Activated CD4-positive, alpha-beta T cell treated with anti-CD3 and anti-CD28 coated beads, Interleukin-2, amount 10 ng/mL, durations not matched to agents 24 days and 14 days (primary cell): ENCODE measurements at regions not wholly inside any gene's neighbourhood (a gene's known extent, or its start where the extent isn't known, plus 50 kb on each side); places are given as distances from the start of the nearest gene placed in this dataset.
A peak's percentile ranks its signal among the peaks of the same experiment; 100 is the strongest.
"Not testable (repeated sequence)": the region's sequence is repeated elsewhere in the genome, so short reads cannot be mapped to it uniquely, and the experiment has no call there.

ENCODE experiments used
- DNase-seq: peaks from one replicate; pipeline ENCODE4 v3.0.0; 2022
- H3K27ac Mint-ChIP-seq: one replicate; pipeline ENCODE4 v1.8.0; 2022; ENCODE audit warnings: mild to moderate bottlenecking, mixed read lengths
- H3K27me3 Mint-ChIP-seq: one replicate; pipeline ENCODE4 v1.8.0; 2022; ENCODE audit warnings: mixed read lengths
- H3K36me3 Mint-ChIP-seq: one replicate; pipeline ENCODE4 v1.8.0; 2022; ENCODE audit warnings: low read depth, mild to moderate bottlenecking, mixed read lengths
- H3K4me1 Mint-ChIP-seq: one replicate; pipeline ENCODE4 v1.8.0; 2021; ENCODE audit warnings: mixed read lengths
- H3K4me3 Mint-ChIP-seq: one replicate; pipeline ENCODE4 v1.8.0; 2022; ENCODE audit warnings: mild to moderate bottlenecking, moderate library complexity, mixed read lengths
- H3K9me3 Mint-ChIP-seq: one replicate; pipeline ENCODE4 v1.8.0; 2021; ENCODE audit warnings: mixed read lengths
- intact Hi-C: fragments of 100-400 bp; cut with micrococcal nuclease; formaldehyde crosslinking; loops from one replicate; pipeline ENCODE4 v1.15.1; 2023

- DNase-seq, result no peak
- Mint-ChIP-seq H3K4me1 (peaks cover 2% of the 10 kb centered on the region), H3K36me3 (no peaks in the 10 kb centered on the region), H3K27ac (no peak overlapping the region), H3K27me3 (no peaks in the 10 kb centered on the region), H3K4me3 (no peak overlapping the region), H3K9me3 (peaks cover 14% of the 10 kb centered on the region)
- intact Hi-C loops, result no loop called here
These were observed 94.0 kb upstream of the RBPJ start for GRCh38 chr4:26226629-26227376.

GRCh38 chr4:26227601-26228229 lies 93.1 kb upstream of the RBPJ start:
- intact Hi-C loops, result no loop called here
- DNase-seq, result no peak
- peaks cover 2% of the 10 kb centered on the region for H3K4me1 Mint-ChIP-seq
- H3K27me3 Mint-ChIP-seq, result no peaks in the 10 kb centered on the region
- H3K27ac Mint-ChIP-seq, result no peak overlapping the region
- no peaks in the 10 kb centered on the region for H3K36me3 Mint-ChIP-seq
- no peak overlapping the region for H3K4me3 Mint-ChIP-seq
- peaks cover 14% of the 10 kb centered on the region for H3K9me3 Mint-ChIP-seq

- no peak overlapping the region for H3K4me3 Mint-ChIP-seq
- H3K9me3 Mint-ChIP-seq, result peaks cover 14% of the 10 kb centered on the region
- H3K36me3 Mint-ChIP-seq, result no peaks in the 10 kb centered on the region
- peaks cover 9% of the 10 kb centered on the region for H3K4me1 Mint-ChIP-seq
- DNase-seq, result no peak
- no peak overlapping the region for H3K27ac Mint-ChIP-seq
- intact Hi-C loops, result no loop called here
- H3K27me3 Mint-ChIP-seq, result no peaks in the 10 kb centered on the region
These were observed 91.9 kb upstream of the RBPJ start for GRCh38 chr4:26228883-26229282.

DNA sequence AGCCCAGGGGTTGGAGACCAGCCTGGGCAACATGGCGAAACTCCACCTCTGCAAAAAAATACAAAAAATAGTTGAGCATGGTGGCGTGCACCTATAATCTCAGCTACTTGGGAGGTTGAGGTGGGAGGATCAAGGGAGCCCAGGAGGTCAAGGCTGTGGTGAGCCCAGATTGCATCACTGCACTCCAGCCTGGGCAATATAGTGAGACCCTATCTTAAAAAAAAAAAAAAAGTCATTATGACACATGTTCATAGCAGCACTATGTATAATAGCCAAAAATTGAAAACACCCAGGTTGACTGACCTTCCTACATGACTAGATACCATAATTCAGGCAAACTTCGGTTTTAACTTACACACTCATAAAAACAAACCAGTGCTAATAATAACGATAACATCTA lies 90.8 kb upstream of the RBPJ start:
- H3K27me3 Mint-ChIP-seq, result no peaks in the 10 kb centered on the region
- H3K36me3 Mint-ChIP-seq, result no peaks in the 10 kb centered on the region
- no peak overlapping the region for H3K27ac Mint-ChIP-seq
- H3K9me3 Mint-ChIP-seq, result peaks cover 11% of the 10 kb centered on the region
- intact Hi-C loops, result no loop called here
- H3K4me3 Mint-ChIP-seq, result no peak overlapping the region
- no peak for DNase-seq
- H3K4me1 Mint-ChIP-seq, result peaks cover 13% of the 10 kb centered on the region

DNA sequence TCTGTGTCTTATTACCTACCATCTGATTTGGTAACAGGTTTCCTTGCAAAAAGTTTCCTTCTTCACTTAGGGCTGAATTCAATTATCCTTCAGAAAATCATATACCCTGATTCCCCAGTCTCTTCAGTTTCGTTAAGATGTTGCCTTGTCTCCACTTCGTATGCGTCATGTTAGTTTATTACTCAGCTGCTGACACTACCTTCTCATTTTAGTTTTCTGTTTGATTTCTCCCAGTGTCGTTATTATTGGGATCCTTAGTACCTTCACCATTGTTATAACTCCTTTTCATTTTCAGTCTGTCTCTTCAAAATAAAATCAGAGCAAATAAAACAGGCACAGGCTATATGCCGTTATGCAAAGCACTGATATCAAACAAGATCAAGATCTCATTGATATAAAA lies 87.5 kb upstream of the RBPJ start:
- intact Hi-C loops, result no loop called here
- Mint-ChIP-seq H3K27me3 (no peaks in the 10 kb centered on the region), H3K27ac (peak overlapping the region; percentile 31)

GRCh38 chr4:26235500-26235899 lies 85.3 kb upstream of the RBPJ start:
- peaks cover 3% of the 10 kb centered on the region for H3K9me3 Mint-ChIP-seq
- no peak for DNase-seq
- intact Hi-C loops, result loop anchor here (5.0 kb wide), 1 partner anchor 38 kb away; no protein-coding TSS in a partner anchor
- H3K27me3 Mint-ChIP-seq, result no peaks in the 10 kb centered on the region
- H3K36me3 Mint-ChIP-seq, result no peaks in the 10 kb centered on the region
- peaks cover 18% of the 10 kb centered on the region for H3K4me1 Mint-ChIP-seq
- H3K27ac Mint-ChIP-seq, result no peak overlapping the region
- no peak overlapping the region for H3K4me3 Mint-ChIP-seq

More for the DNA sequence above, 87.5 kb upstream of the RBPJ start:
- Mint-ChIP-seq H3K9me3 (peaks cover 12% of the 10 kb centered on the region), H3K36me3 (no peaks in the 10 kb centered on the region), H3K4me3 (no peak overlapping the region), H3K4me1 (peaks cover 13% of the 10 kb centered on the region)
- no peak for DNase-seq

DNA sequence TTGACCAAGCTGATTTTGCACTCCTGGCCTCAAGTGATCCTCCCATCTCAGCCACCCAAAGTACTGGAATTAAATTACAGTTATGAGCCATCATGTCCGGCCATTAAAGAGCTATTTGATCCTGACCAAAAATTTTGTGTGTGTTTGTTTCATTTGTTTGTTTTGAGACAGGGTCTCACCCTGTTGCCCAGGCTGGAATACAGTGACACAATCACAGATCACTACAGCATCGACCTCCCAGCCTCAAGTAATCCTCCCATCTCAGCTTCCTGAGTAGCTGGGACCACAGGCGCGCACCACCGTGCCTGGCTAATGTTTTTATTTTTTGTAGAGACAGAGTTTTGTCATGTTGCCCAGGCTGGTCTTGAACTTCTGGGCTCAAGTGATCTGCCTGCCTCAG lies 82.9 kb upstream of the RBPJ start:
- intact Hi-C loops, result loop anchor here (5.0 kb wide), 1 partner anchor 41 kb away; no protein-coding TSS in a partner anchor
- Mint-ChIP-seq H3K4me1 (peaks cover 18% of the 10 kb centered on the region), H3K4me3 (no peak overlapping the region), H3K9me3 (peaks cover 3% of the 10 kb centered on the region), H3K27me3 (no peaks in the 10 kb centered on the region), H3K27ac (no peak overlapping the region), H3K36me3 (no peaks in the 10 kb centered on the region)
- no peak for DNase-seq

DNA sequence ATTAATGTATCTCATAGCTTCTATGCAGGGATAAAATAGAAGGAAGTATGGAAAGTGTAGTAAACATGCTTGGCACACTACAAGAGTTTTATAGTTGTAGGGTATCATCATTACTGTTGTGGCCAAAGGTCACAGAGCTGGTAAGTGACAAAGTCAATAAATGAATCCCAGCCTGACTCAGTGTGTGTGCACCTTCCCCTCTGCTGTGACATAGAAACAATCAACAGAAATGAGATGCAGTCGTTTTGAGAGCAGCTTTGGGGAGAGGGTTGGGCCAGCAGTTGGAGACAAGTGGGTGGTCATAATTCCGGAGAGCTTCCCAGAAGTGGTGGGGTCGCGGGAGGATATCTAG lies 82.4 kb upstream of the RBPJ start:
- H3K36me3 Mint-ChIP-seq, result no peaks in the 10 kb centered on the region
- no peaks in the 10 kb centered on the region for H3K27me3 Mint-ChIP-seq
- H3K4me1 Mint-ChIP-seq, result peaks cover 15% of the 10 kb centered on the region
- DNase-seq, result no peak
- intact Hi-C loops, result loop anchor here (5.0 kb wide), 1 partner anchor 41 kb away; no protein-coding TSS in a partner anchor
- H3K9me3 Mint-ChIP-seq, result peaks cover 3% of the 10 kb centered on the region
- peak overlapping the region; percentile 83 for H3K27ac Mint-ChIP-seq
- H3K4me3 Mint-ChIP-seq, result no peak overlapping the region

GRCh38 chr4:26238778-26239679 lies 81.8 kb upstream of the RBPJ start:
- Mint-ChIP-seq H3K36me3 (no peaks in the 10 kb centered on the region), H3K4me3 (no peak overlapping the region), H3K27ac (peak overlapping the region; percentile 83), H3K9me3 (peaks cover 3% of the 10 kb centered on the region), H3K27me3 (no peaks in the 10 kb centered on the region), H3K4me1 (peaks cover 9% of the 10 kb centered on the region)
- DNase-seq, result no peak
- intact Hi-C loops, result loop anchor here (5.0 kb wide), 1 partner anchor 42 kb away; no protein-coding TSS in a partner anchor

DNA sequence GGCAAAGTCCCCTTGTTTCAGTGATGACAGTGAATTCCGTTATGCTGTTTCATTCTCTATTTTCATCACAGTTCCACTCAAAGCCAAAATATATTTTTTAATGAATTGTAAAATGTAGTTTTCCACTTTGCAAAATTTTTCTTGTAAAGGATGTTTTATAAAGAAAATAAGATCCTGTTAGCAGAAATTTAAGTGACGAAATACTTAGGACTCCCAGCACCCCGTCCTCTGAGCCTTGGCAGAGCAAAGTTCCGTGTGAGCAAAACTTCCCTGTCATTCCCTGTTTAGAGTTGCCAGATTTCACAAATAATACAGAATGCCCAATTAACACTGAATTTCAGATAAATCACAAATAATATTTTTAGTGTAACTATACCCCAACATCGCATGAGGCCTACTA lies 81.0 kb upstream of the RBPJ start:
- Mint-ChIP-seq H3K9me3 (peaks cover 3% of the 10 kb centered on the region), H3K27ac (no peak overlapping the region), H3K36me3 (no peaks in the 10 kb centered on the region), H3K27me3 (no peaks in the 10 kb centered on the region), H3K4me1 (peaks cover 5% of the 10 kb centered on the region), H3K4me3 (no peak overlapping the region)
- DNase-seq, result no peak
- intact Hi-C loops, result loop anchor here (5.0 kb wide), 1 partner anchor 42 kb away; no protein-coding TSS in a partner anchor

DNA sequence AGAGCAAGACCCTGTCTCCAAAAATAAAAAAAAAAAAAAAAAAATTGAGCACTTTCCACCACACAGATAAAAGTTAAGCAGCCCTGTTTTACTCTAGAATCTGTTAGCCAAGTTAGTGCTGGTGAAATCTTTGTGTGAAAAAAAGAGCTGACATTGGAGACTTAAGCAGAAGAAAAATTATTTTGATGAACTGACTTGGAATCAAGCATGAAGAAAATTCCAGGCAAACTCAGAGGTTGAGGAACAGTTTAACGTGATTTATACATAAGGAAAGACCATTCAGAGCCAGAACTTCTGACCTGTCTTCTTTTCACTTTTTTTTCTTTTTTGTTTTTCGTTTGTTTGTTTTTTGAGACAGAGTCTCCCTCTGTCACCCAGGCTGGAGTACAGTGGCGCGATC lies 79.6 kb upstream of the RBPJ start:
- no peak for DNase-seq
- H3K36me3 Mint-ChIP-seq, result no peaks in the 10 kb centered on the region
- H3K27ac Mint-ChIP-seq, result no peak overlapping the region
- no peaks in the 10 kb centered on the region for H3K27me3 Mint-ChIP-seq
- H3K9me3 Mint-ChIP-seq, result peaks cover 3% of the 10 kb centered on the region
- H3K4me1 Mint-ChIP-seq, result peaks cover 5% of the 10 kb centered on the region
- intact Hi-C loops, result no loop called here
- no peak overlapping the region for H3K4me3 Mint-ChIP-seq

DNA sequence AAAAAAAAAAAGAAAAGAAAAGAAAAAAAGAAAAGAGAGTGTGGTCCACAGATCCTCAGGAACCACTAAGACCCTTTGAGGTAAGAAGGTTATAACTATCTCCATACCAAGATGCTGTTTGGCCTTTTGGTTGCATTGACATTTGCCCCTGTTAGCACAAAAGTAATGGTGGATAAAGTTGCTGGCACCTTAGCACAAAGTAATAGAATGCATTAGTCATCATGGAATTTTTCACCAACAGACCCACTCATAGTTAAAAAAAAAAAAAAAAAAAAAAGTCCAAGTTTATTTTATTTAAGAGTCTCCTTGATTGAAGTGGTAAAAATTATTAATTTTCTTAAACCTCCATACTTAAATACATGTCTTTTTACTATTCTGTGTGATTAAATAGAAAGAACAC lies 78.4 kb upstream of the RBPJ start:
- DNase-seq, result no peak
- no peaks in the 10 kb centered on the region for H3K27me3 Mint-ChIP-seq
- no peak overlapping the region for H3K27ac Mint-ChIP-seq
- H3K4me1 Mint-ChIP-seq, result peaks cover 5% of the 10 kb centered on the region
- intact Hi-C loops, result no loop called here
- no peak overlapping the region for H3K4me3 Mint-ChIP-seq
- peaks cover 3% of the 10 kb centered on the region for H3K9me3 Mint-ChIP-seq
- no peaks in the 10 kb centered on the region for H3K36me3 Mint-ChIP-seq

GRCh38 chr4:26244138-26244537 lies 76.7 kb upstream of the RBPJ start:
- H3K4me1 Mint-ChIP-seq, DNase-seq, intact Hi-C loops: not testable (repeated sequence)

GRCh38 chr4:26248647-26249046 lies 72.2 kb upstream of the RBPJ start:
- Mint-ChIP-seq H3K4me3 (no peak overlapping the region), H3K36me3 (no peaks in the 10 kb centered on the region), H3K27me3 (no peaks in the 10 kb centered on the region), H3K9me3 (peaks cover 7% of the 10 kb centered on the region), H3K27ac (no peak overlapping the region), H3K4me1 (peaks cover 3% of the 10 kb centered on the region)
- DNase-seq, result no peak
- intact Hi-C loops, result no loop called here

More at GRCh38 chr4:26244138-26244537, 76.7 kb upstream of the RBPJ start:
- not testable (repeated sequence) for H3K9me3 Mint-ChIP-seq, H3K36me3 Mint-ChIP-seq, H3K4me3 Mint-ChIP-seq, H3K27ac Mint-ChIP-seq, H3K27me3 Mint-ChIP-seq
